ENCODE measurements at regions not wholly inside any gene's neighbourhood (a gene's known extent, or its start where the extent isn't known, plus 50 kb on each side); places are given as distances from the start of the nearest gene placed in this dataset.
"Not testable (repeated sequence)": the region's sequence is repeated elsewhere in the genome, so short reads cannot be mapped to it uniquely, and the experiment has no call there.

DNA sequence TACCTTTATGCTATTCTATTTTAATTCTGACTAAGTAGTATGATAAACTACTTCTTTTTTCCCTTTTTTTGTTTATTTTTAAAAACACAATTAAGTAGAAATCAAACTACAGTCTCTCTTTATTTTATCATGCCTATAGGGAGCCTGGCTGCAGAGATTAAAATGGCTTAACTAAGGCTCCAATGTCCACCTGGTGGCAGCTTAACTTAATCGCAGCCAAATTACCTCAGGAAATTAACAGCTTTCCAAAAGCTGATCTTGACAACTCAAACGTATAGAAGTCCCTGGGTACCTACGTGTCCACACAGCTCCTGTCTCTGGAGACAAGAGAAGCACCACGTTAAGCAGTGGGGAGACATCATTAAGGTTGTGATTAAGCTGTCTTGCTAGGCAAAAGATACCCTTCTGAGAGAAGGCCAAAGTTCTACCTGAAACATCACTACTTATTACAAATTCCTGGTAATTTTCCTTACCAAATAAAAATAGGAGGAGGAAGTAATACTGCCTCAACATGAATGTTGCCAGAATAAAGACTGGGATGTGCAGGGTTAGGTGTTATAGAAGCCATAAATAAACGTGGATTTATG, 63.2 kb upstream of the SNX19 start:
- TF ChIP-seq POLR2AphosphoS5 (IDR thresholded peaks at IDR 0.05) = no peak
- TF ChIP-seq, protein P1, sequence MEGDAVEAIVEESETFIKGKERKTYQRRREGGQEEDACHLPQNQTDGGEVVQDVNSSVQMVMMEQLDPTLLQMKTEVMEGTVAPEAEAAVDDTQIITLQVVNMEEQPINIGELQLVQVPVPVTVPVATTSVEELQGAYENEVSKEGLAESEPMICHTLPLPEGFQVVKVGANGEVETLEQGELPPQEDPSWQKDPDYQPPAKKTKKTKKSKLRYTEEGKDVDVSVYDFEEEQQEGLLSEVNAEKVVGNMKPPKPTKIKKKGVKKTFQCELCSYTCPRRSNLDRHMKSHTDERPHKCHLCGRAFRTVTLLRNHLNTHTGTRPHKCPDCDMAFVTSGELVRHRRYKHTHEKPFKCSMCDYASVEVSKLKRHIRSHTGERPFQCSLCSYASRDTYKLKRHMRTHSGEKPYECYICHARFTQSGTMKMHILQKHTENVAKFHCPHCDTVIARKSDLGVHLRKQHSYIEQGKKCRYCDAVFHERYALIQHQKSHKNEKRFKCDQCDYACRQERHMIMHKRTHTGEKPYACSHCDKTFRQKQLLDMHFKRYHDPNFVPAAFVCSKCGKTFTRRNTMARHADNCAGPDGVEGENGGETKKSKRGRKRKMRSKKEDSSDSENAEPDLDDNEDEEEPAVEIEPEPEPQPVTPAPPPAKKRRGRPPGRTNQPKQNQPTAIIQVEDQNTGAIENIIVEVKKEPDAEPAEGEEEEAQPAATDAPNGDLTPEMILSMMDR (IDR thresholded peaks at IDR 0.05) = peak in 1 of 3 experiments; percentile 25
- 26% methylated on average over 5 of the region's 5 CpGs for WGBS
- Histone ChIP-seq H3K4me1 (no peaks in the 10 kb centered on the region), H3K36me3 (no peaks in the 10 kb centered on the region), H3K9me3 (peaks cover 0 to 14% (median 13%) of the 10 kb centered on the region in 4 donors), H3K4me3 (no peak overlapping the region), H3K27me3 (peaks cover 0 to 12% (median 0%) of the 10 kb centered on the region in 4 donors), H3K27ac (replicated peaks in 1 of 4) (no peak overlapping the region)
- no peak for DNase-seq (ENCODE audit: extremely low spot score)
- intact Hi-C loops (cut with DNase I) = no loop called here

DNA sequence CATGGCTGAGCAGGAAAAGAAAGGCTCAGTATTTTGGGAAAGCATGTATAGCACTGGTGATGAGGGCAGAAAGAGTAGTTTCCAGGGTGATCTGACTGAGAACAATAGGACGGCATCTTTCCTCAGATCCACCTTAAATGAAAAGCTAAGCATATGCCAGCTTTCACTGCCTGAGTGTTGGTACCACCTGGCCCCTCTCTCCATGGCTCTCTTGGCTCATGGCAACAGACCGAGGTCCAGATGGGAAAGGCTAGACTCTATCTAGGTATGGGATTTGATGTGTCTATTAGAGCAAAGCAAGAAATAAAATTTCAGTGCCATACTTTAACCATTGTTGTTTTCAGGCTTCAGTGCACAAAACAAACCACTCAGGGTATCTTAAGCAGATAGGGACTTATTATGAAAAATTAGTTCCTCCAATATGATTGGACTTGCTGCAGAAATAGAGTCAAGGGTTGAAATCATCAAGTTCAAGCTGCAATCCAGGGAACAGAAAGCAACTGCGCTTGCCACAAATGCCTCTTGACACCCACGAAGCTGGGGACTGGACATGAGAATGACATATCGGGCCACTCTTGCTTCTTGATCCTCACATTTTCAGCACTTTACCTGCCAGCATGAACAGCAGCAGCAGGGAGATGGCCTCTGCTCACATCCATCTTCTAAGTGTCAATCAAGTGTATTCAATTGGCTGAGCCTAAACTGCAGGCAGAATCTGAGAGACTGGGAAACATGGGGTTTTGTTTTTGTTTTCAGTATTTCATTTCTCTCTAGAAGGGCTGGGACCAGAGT, 64.0 kb upstream of the SNX19 start:
- intact Hi-C loops (cut with DNase I) = no loop called here

DNA sequence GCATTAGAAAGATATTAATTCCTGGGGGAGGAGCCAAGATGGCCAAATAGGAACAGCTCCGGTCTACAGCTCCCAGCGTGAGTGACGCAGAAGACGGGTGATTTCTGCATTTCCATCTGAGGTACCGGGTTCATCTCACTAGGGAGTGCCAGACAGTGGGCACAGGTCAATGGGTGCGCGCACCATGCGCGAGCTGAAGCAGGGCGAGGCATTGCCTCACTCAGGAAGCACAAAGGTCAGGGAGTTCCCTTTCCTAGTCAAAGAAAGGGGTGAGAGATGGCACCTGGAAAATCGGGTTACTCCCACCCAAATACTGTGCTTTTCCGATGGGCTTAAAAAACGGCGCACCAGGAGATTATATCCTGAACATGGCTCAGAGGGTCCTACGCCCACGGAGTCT, 68.0 kb upstream of the SNX19 start:
- H3K4me3 ChIP-seq; intact Hi-C loops (cut with DNase I); H3K4me1 ChIP-seq; H3K27me3 ChIP-seq; H3K36me3 ChIP-seq; H3K27ac ChIP-seq (replicated peaks in 1 of 4); DNase-seq (ENCODE audit: extremely low spot score); H3K9me3 ChIP-seq: not testable (repeated sequence)
- WGBS = 95% methylated on average over 16 of the region's 16 CpGs

More for the DNA sequence above, 64.0 kb upstream of the SNX19 start:
- Histone ChIP-seq H3K27me3 (peaks cover 0 to 12% (median 0%) of the 10 kb centered on the region in 4 donors), H3K4me1 (no peaks in the 10 kb centered on the region), H3K36me3 (no peaks in the 10 kb centered on the region), H3K4me3 (no peak overlapping the region), H3K27ac (replicated peaks in 1 of 4) (no peak overlapping the region), H3K9me3 (peaks cover 0 to 14% (median 13%) of the 10 kb centered on the region in 4 donors)
- no peak for TF ChIP-seq EP300 (IDR thresholded peaks at IDR 0.05)
- no peak for TF ChIP-seq POLR2A (IDR thresholded peaks at IDR 0.05; ENCODE audit: low read depth)
- TF ChIP-seq, protein P1 (IDR thresholded peaks at IDR 0.05) = no peak
- TF ChIP-seq POLR2AphosphoS5 (IDR thresholded peaks at IDR 0.05) = no peak
- no peak for DNase-seq (ENCODE audit: extremely low spot score)
- 78% methylated on average over 5 of the region's 5 CpGs for WGBS

DNA sequence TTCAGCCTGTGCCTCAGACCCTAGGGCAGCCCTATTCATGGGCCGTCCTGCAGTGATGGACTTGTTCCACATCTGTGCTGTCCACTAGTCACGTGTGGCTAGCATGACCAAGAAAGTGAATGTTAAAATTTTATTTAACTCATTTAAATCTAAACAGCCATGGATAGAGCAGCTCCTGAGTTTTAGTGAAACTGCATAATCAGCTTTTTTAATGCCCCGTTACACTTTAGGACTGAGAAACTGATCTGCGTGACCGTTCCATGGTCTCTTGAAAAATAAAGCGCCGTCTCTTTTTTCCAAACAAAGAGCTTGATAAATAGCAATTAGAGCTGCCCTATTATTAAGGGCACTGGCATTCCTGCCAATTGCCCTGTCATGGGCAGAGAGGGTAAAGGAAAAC, 76.5 kb upstream of the SNX19 start:
- Histone ChIP-seq H3K27me3 (no peaks in the 10 kb centered on the region), H3K9me3 (no peaks in the 10 kb centered on the region), H3K4me1 (no peaks in the 10 kb centered on the region), H3K4me3 (no peak overlapping the region), H3K36me3 (no peaks in the 10 kb centered on the region), H3K27ac (replicated peaks in 1 of 4) (no peak overlapping the region)
- intact Hi-C loops (cut with DNase I) = no loop called here
- WGBS = 64% methylated on average over 7 of the region's 7 CpGs
- TF ChIP-seq EP300 (IDR thresholded peaks at IDR 0.05) = no peak
- no peak for TF ChIP-seq POLR2A (IDR thresholded peaks at IDR 0.05; ENCODE audit: low read depth)
- TF ChIP-seq POLR2AphosphoS5 (IDR thresholded peaks at IDR 0.05) = no peak
- TF ChIP-seq, protein P1 (IDR thresholded peaks at IDR 0.05) = no peak
- DNase-seq (ENCODE audit: extremely low spot score) = no peak

DNA sequence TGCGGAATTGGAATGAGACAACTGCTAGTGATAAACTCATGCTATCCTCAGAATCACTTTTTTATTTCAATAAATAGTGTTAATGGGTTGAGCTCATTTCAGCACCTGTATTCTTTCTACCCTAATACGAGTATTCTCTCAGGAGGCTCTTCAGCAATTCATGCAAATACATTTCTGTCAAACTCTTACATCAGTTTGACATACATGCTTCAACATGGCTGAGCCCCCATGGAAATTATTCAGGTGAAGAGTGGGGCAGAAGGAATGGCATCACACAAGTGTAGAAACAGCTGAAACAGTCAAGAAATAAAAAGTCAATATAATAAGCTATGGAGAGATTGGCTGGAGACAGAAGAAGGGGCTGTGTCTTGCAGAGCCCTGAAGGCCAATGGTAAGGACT, 77.8 kb upstream of the SNX19 start:
- Histone ChIP-seq H3K4me3 (no peak overlapping the region), H3K36me3 (no peaks in the 10 kb centered on the region), H3K27me3 (no peaks in the 10 kb centered on the region), H3K27ac (replicated peaks in 1 of 4) (no peak overlapping the region), H3K9me3 (no peaks in the 10 kb centered on the region), H3K4me1 (no peaks in the 10 kb centered on the region)
- TF ChIP-seq, protein P1 (IDR thresholded peaks at IDR 0.05) = no peak
- no peak for TF ChIP-seq POLR2AphosphoS5 (IDR thresholded peaks at IDR 0.05)
- no peak for TF ChIP-seq POLR2A (IDR thresholded peaks at IDR 0.05; ENCODE audit: low read depth)
- TF ChIP-seq EP300 (IDR thresholded peaks at IDR 0.05) = no peak
- 76% methylated on average over 2 of the region's 2 CpGs for WGBS
- no peak for DNase-seq (ENCODE audit: extremely low spot score)
- intact Hi-C loops (cut with DNase I) = no loop called here
